GM19463 (cell line): ENCODE measurements at regions not wholly inside any gene's neighbourhood (a gene's known extent, or its start where the extent isn't known, plus 50 kb on each side); places are given as distances from the start of the nearest gene placed in this dataset.

ENCODE experiments used
- ATAC-seq: cut with Tn5 transposase; IDR thresholded peaks from one replicate; pipeline ENCODE4 v1.9.1; 2021; ENCODE audit warnings: mild to moderate bottlenecking, moderate library complexity; ENCODE audit not compliant: unreplicated experiment

GRCh38 chr11:87391496-87391895, 353.8 kb downstream of the TMEM135 start:
- no peak for ATAC-seq

- no peak for ATAC-seq
These were observed 346.5 kb downstream of the TMEM135 start for GRCh38 chr11:87384078-87384729.

GRCh38 chr11:87374038-87374807, 336.5 kb downstream of the TMEM135 start:
- no peak for ATAC-seq
